GM21526 (cell line): ENCODE measurements at regions not wholly inside any gene's neighbourhood (a gene's known extent, or its start where the extent isn't known, plus 50 kb on each side); places are given as distances from the start of the nearest gene placed in this dataset.

Source experiments
- ATAC-seq: cut with Tn5 transposase; IDR thresholded peaks from one replicate; pipeline ENCODE4 v1.9.1; 2021; ENCODE audit warnings: moderate library complexity; ENCODE audit not compliant: unreplicated experiment, low FRiP score

- ATAC-seq, result no peak
Measured at GRCh38 chr2:173843526-173843925, 121.6 kb downstream of the SP3 start.

DNA sequence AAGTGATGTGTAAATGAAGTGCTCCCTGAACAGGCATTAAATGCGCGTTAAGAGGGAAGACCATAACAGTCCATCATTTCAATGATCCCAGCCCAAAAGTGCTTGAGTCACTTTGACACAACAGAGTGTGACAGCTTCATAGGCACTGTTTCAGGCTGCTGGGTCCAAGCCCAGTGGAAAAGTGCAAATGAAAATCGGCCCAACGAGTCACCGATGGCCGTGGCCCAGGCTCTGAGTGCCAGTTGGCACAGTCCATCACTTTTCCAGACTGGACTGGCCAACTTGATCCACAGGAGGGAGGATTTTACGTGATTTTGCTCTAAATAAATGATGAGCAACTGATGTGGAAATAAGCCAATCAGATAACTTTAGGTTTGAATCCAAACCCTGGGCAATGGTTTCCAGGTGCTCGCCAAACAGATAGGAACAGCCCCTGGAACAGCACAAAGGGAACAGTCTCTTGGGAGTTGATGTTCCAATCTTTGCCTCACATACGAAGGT lies 114.0 kb downstream of the SP3 start:
- ATAC-seq, result no peak

DNA sequence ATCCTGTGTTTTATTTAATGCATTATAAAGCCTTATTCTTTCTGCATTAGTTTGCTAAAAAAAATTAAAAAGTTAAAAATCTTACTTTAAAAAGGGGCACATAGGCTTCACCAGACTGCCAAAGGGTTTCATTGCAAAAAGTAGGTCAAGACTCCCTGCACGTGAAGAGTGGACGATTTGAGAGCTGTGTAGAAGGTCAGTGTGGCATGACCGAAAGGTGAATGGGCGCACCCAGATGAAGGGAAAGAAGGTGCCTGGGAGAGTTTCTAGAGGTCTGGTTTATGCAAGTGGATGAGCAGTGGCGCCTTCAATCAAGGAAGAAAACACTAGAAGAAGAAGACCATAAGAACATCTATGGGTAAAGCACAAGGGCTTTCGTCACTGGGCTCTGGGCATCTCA lies 111.0 kb downstream of the SP3 start:
- no peak for ATAC-seq

- ATAC-seq, result no peak
Measured at GRCh38 chr2:173854840-173855239, 110.3 kb downstream of the SP3 start.

DNA sequence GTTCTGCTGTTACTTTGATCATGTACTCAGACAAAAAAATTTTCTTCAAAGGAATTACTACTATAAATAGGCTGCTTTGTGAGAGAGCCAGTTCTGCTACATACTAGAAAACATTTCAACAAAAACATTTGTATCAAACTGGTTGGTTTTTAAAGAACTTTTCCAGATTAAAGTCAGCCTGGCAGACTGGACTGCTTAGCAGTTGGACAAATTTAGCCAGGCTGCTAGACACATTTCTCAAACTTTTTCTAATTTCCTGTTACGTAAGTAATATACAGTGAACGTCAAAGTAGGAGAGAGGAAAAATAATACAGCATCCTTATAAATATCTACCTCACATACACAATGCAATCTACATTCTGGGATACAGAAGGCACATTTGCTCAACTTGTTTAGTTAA lies 109.5 kb downstream of the SP3 start:
- ATAC-seq, result no peak
